Kidney epithelial cell (primary cell): ENCODE measurements at regions not wholly inside any gene's neighbourhood (a gene's known extent, or its start where the extent isn't known, plus 50 kb on each side); places are given as distances from the start of the nearest gene placed in this dataset.

Source experiments
- DNase-seq: peaks from one replicate; pipeline ENCODE4 v3.0.0-alpha.2; 2010; ENCODE audit warnings: low read depth
- H3K27me3 ChIP-seq: 2 replicates; pipeline ENCODE4 v1.6.0; 2011; ENCODE audit warnings: low read length; ENCODE audit not compliant: control insufficient read depth, insufficient read depth
- H3K36me3 ChIP-seq: 2 replicates; pipeline ENCODE4 v1.5.1; 2011; ENCODE audit warnings: low read length; ENCODE audit not compliant: control insufficient read depth, insufficient read depth
- H3K4me3 ChIP-seq: 2 replicates; pipeline ENCODE4 v1.5.1; 2011; ENCODE audit warnings: low read depth, mild to moderate bottlenecking, control low read depth, low read length
- CTCF ChIP-seq: IDR thresholded peaks from 2 replicates; pipeline ENCODE4 v1.5.1; 2011; ENCODE audit warnings: mild to moderate bottlenecking, moderate library complexity, low read length, control low read depth, inconsistent platforms; ENCODE audit not compliant: insufficient read depth, poor library complexity, severe bottlenecking

GRCh38 chr7:47221826-47222225 lies 360.1 kb downstream of the TNS3 start:
- no peak overlapping the region for H3K4me3 ChIP-seq
- no peak for DNase-seq
- no peak for TF ChIP-seq CTCF

GRCh38 chr7:47218378-47219176 lies 363.3 kb downstream of the TNS3 start:
- H3K27me3 ChIP-seq = no peaks in the 10 kb centered on the region
- H3K4me3 ChIP-seq = no peak overlapping the region
- no peaks in the 10 kb centered on the region for H3K36me3 ChIP-seq
- TF ChIP-seq CTCF = no peak
- DNase-seq = no peak

More at GRCh38 chr7:47221826-47222225, 360.1 kb downstream of the TNS3 start:
- Histone ChIP-seq H3K27me3 (no peaks in the 10 kb centered on the region), H3K36me3 (no peaks in the 10 kb centered on the region)

GRCh38 chr7:47217570-47218360 lies 364.1 kb downstream of the TNS3 start:
- H3K4me3 ChIP-seq = no peak overlapping the region
- no peaks in the 10 kb centered on the region for H3K27me3 ChIP-seq
- TF ChIP-seq CTCF = no peak
- H3K36me3 ChIP-seq = no peaks in the 10 kb centered on the region
- DNase-seq = no peak

- DNase-seq = no peak
- no peak overlapping the region for H3K4me3 ChIP-seq
- TF ChIP-seq CTCF = no peak
- no peaks in the 10 kb centered on the region for H3K27me3 ChIP-seq
- no peaks in the 10 kb centered on the region for H3K36me3 ChIP-seq
These were observed 364.8 kb downstream of the TNS3 start for GRCh38 chr7:47217086-47217485.

- H3K27me3 ChIP-seq = no peaks in the 10 kb centered on the region
- TF ChIP-seq CTCF = no peak
- no peak for DNase-seq
- H3K36me3 ChIP-seq = no peaks in the 10 kb centered on the region
- H3K4me3 ChIP-seq = no peak overlapping the region
These were observed 365.5 kb downstream of the TNS3 start for GRCh38 chr7:47216439-47216838.
